Sigmoid colon (tissue), 6 donors: ENCODE measurements at regions not wholly inside any gene's neighbourhood (a gene's known extent, or its start where the extent isn't known, plus 50 kb on each side); places are given as distances from the start of the nearest gene placed in this dataset.

Experiments used
- DNase-seq: peaks from one replicate; pipeline ENCODE4 v3.0.0-alpha.2; 2019
- H3K27ac ChIP-seq, 4 donors: fragments of 200-600 bp; sonication (generic); one replicate each; pipeline ENCODE4 v1.5.1; 2016 to 2019; ENCODE audit warnings: mild to moderate bottlenecking in 1 of 4
- H3K27me3 ChIP-seq, 3 donors: fragments of 200-600 bp; sonication (generic); one replicate each; pipeline ENCODE4 v1.5.1; 2019; ENCODE audit warnings: mild to moderate bottlenecking in 1 of 3
- H3K36me3 ChIP-seq, 4 donors: fragments of 200-600 bp; sonication (generic); one replicate each; pipeline ENCODE4 v1.5.1; 2016 to 2019
- H3K4me1 ChIP-seq, 4 donors: fragments of 200-600 bp; sonication (generic); one replicate each; pipeline ENCODE4 v1.5.1; 2017 to 2019
- H3K4me3 ChIP-seq, 4 donors: fragments of 200-600 bp; sonication (generic); one replicate each; pipeline ENCODE4 v1.5.1; 2017 to 2019; ENCODE audit warnings: mild to moderate bottlenecking in 2 of 4, moderate library complexity in 1 of 4
- H3K9me3 ChIP-seq, 4 donors: fragments of 200-600 bp in 3 of 4; sonication (generic) in 3 of 4; one replicate each; pipeline versions ENCODE4 v1.5.1 to v1.6.1; 2013 to 2019
- CTCF ChIP-seq, 4 experiments: fragments of 450-650 bp in 3 of 4; fragments of 200-600 bp in 1 of 4; IDR thresholded peaks; one replicate each; pipeline ENCODE4 v1.5.1; 2016 to 2019; ENCODE audit warnings: antibody characterized with exemption in 4 of 4, mild to moderate bottlenecking in 3 of 4, moderate library complexity in 2 of 4
- EP300 ChIP-seq, 4 donors: sonication (generic); formaldehyde crosslinking; IDR thresholded peaks; one replicate each; pipeline ENCODE4 v1.6.1; 2017; ENCODE audit warnings: antibody characterized with exemption in 4 of 4
- POLR2A ChIP-seq, 2 donors: fragments of 450-650 bp; IDR thresholded peaks; one replicate each; pipeline ENCODE4 v1.6.1; 2016; ENCODE audit warnings: antibody characterized with exemption in 2 of 2, mild to moderate bottlenecking in 2 of 2, moderate library complexity in 2 of 2
- POLR2AphosphoS5 ChIP-seq, 4 donors: sonication (generic); formaldehyde crosslinking; IDR thresholded peaks; one replicate each; pipeline ENCODE4 v1.6.1; 2017; ENCODE audit warnings: antibody characterized with exemption in 4 of 4
- WGBS, 2 donors: extraction: QIAGEN DNeasy Blood & Tissue Kit; methylation state at CpG; one replicate each; pipeline ENCODE4 v1.1.7; 2013; 5-methylcytosine and 5-hydroxymethylcytosine counted together
- intact Hi-C: fragments of 100-400 bp; cut with DNase I; formaldehyde crosslinking; loops from one replicate; pipeline ENCODE4 v1.15.1; 2023
- donor health status: healthy with polysubstance abuse.
- donor health status: healthy.

- no peak for DNase-seq
- Histone ChIP-seq H3K36me3 (no peaks in the 10 kb centered on the region), H3K27ac (no peak overlapping the region), H3K4me1 (no peaks in the 10 kb centered on the region), H3K27me3 (no peaks in the 10 kb centered on the region), H3K4me3 (no peak overlapping the region), H3K9me3 (no peaks in the 10 kb centered on the region)
- TF ChIP-seq POLR2AphosphoS5 (IDR thresholded peaks at IDR 0.05) (no peak), CTCF (IDR thresholded peaks at IDR 0.05) (no peak), EP300 (IDR thresholded peaks at IDR 0.05) (no peak), POLR2A (IDR thresholded peaks at IDR 0.05) (no peak)
- intact Hi-C loops = no loop called here
- WGBS, 2 donors = 71 to 79% methylated on average over 2 of the region's 2 CpGs
Observed at GRCh38 chr14:26338231-26338630, 259.6 kb downstream of the NOVA1 start.

GRCh38 chr14:26334288-26334687 lies 263.5 kb downstream of the NOVA1 start:
- Histone ChIP-seq H3K27me3 (no peaks in the 10 kb centered on the region), H3K36me3 (no peaks in the 10 kb centered on the region), H3K9me3 (no peaks in the 10 kb centered on the region), H3K27ac (no peak overlapping the region), H3K4me1 (no peaks in the 10 kb centered on the region), H3K4me3 (no peak overlapping the region)
- 61 to 66% methylated on average over 3 of the region's 3 CpGs for WGBS, 2 donors
- intact Hi-C loops = no loop called here
- DNase-seq = no peak
- TF ChIP-seq POLR2A (IDR thresholded peaks at IDR 0.05) (no peak), CTCF (IDR thresholded peaks at IDR 0.05) (no peak), EP300 (IDR thresholded peaks at IDR 0.05) (no peak), POLR2AphosphoS5 (IDR thresholded peaks at IDR 0.05) (no peak)

DNA sequence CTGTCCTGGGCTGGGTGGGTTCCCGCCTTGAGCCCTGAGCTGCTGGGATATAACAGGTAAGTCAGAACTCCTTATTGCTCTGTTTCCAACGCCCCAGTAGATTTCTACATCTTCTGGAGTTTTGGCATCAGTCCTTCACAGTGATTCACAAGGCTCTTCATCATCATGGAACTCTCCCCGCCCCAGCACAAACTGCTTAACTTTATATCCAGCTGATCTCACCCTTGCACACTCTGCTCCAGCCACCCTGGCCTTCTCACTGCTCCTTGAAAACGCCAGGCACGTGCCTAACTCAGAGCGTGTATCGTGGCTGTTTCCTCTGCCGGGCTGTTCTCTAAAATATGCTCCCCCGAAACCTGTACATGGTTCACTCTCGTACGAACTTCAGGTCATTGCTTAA lies 264.9 kb downstream of the NOVA1 start:
- DNase-seq = peak; percentile 64
- Histone ChIP-seq H3K27me3 (no peaks in the 10 kb centered on the region), H3K4me3 (no peak overlapping the region), H3K4me1 (no peaks in the 10 kb centered on the region), H3K27ac (no peak overlapping the region), H3K36me3 (no peaks in the 10 kb centered on the region), H3K9me3 (no peaks in the 10 kb centered on the region)
- intact Hi-C loops = no loop called here
- TF ChIP-seq CTCF (IDR thresholded peaks at IDR 0.05) = no peak
- TF ChIP-seq POLR2A (IDR thresholded peaks at IDR 0.05) = no peak
- no peak for TF ChIP-seq EP300 (IDR thresholded peaks at IDR 0.05)
- no peak for TF ChIP-seq POLR2AphosphoS5 (IDR thresholded peaks at IDR 0.05)
- 79 to 81% methylated on average over 11 of the region's 11 CpGs for WGBS, 2 donors

DNA sequence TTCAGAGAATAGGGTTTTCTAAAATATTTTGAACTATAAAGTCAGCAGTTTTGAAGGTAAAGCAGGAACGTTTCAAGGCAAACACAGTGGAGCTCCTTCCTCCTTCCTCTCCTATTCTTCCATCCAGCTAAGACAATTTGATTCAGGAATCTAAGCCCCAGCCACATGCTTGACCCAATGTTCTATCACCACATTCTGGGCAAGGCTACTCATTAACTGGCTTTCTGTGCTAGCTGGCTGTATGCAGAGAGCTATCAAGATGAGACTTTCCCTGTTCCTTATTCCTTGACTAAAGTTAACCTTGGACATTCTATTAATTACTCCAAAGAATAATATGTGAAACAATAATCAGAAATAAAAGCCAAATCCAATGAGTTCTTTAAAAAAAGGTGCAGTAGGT lies 266.9 kb downstream of the NOVA1 start:
- Histone ChIP-seq H3K27me3 (no peaks in the 10 kb centered on the region), H3K4me1 (no peaks in the 10 kb centered on the region), H3K4me3 (no peak overlapping the region), H3K9me3 (no peaks in the 10 kb centered on the region), H3K36me3 (no peaks in the 10 kb centered on the region), H3K27ac (no peak overlapping the region)
- DNase-seq = no peak
- intact Hi-C loops = no loop called here
- TF ChIP-seq EP300 (IDR thresholded peaks at IDR 0.05) (no peak), POLR2A (IDR thresholded peaks at IDR 0.05) (no peak), POLR2AphosphoS5 (IDR thresholded peaks at IDR 0.05) (no peak), CTCF (IDR thresholded peaks at IDR 0.05) (no peak)
- WGBS, 2 donors = 35 to 43% methylated on average over 1 of the region's 1 CpG

- DNase-seq = no peak
- intact Hi-C loops = no loop called here
- TF ChIP-seq POLR2AphosphoS5 (IDR thresholded peaks at IDR 0.05) = no peak
Observed at GRCh38 chr14:26328791-26329190, 269.0 kb downstream of the NOVA1 start.

More at GRCh38 chr14:26328791-26329190, 269.0 kb downstream of the NOVA1 start:
- no peak overlapping the region for H3K27ac ChIP-seq
- H3K9me3 ChIP-seq = no peaks in the 10 kb centered on the region
- H3K4me1 ChIP-seq = peaks cover 0 to 10% (median 5%) of the 10 kb centered on the region in 4 donors
- H3K27me3 ChIP-seq = no peaks in the 10 kb centered on the region
- no peak overlapping the region for H3K4me3 ChIP-seq
- H3K36me3 ChIP-seq = no peaks in the 10 kb centered on the region
